Lower leg skin (tissue), 3 donors: ENCODE measurements at regions not wholly inside any gene's neighbourhood (a gene's known extent, or its start where the extent isn't known, plus 50 kb on each side); places are given as distances from the start of the nearest gene placed in this dataset.

Experiments
- POLR2A ChIP-seq, 2 donors: fragments of 450-650 bp; IDR thresholded peaks; one replicate each; pipeline ENCODE4 v1.6.1; 2016 to 2017; ENCODE audit warnings: antibody characterized with exemption in 2 of 2, mild to moderate bottlenecking in 1 of 2, moderate library complexity in 1 of 2
- TF ChIP-seq, protein P1 (sequence below), 3 donors: fragments of 450-650 bp; IDR thresholded peaks; one replicate each; pipeline ENCODE4 v1.5.1; 2016; ENCODE audit warnings: antibody characterized with exemption in 3 of 3, mild to moderate bottlenecking in 3 of 3, moderate library complexity in 2 of 3

DNA sequence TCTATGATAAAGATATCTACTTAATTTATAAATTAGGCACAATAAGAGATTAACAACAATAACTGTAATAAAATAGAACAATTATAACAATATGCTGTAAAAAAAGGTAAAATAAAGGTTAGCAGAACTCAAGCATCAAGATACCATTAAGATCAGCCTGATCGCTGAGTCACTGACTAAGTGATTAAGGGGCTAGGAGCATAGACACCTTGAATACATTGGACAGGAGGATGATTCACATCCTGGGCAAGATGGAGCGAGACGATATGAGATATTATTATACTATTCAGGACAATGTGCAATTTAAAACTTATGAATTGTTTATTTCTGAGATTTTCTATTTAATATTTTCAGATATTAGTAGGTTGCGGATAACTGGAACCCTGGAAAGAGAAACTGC is 1277.8 kb upstream of the ZEB2 start:
- TF ChIP-seq, protein P1, sequence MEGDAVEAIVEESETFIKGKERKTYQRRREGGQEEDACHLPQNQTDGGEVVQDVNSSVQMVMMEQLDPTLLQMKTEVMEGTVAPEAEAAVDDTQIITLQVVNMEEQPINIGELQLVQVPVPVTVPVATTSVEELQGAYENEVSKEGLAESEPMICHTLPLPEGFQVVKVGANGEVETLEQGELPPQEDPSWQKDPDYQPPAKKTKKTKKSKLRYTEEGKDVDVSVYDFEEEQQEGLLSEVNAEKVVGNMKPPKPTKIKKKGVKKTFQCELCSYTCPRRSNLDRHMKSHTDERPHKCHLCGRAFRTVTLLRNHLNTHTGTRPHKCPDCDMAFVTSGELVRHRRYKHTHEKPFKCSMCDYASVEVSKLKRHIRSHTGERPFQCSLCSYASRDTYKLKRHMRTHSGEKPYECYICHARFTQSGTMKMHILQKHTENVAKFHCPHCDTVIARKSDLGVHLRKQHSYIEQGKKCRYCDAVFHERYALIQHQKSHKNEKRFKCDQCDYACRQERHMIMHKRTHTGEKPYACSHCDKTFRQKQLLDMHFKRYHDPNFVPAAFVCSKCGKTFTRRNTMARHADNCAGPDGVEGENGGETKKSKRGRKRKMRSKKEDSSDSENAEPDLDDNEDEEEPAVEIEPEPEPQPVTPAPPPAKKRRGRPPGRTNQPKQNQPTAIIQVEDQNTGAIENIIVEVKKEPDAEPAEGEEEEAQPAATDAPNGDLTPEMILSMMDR (IDR thresholded peaks at IDR 0.05): no peak
- TF ChIP-seq POLR2A (IDR thresholded peaks at IDR 0.05): no peak
